GM23338 (cell line): ENCODE measurements at regions not wholly inside any gene's neighbourhood (a gene's known extent, or its start where the extent isn't known, plus 50 kb on each side); places are given as distances from the start of the nearest gene placed in this dataset.

Source experiments
- ATAC-seq: fragments of 200-7000 bp; cut with Tn5 transposase; 3 replicates; pipeline ENCODE4 v1.9.1; 2020
- DNase-seq: peaks from one replicate; pipeline ENCODE4 v3.0.0-alpha.2; 2015; ENCODE audit warnings: low spot score
- H2AFZ ChIP-seq: fragments of 200-600 bp; sonication (generic); 2 replicates; pipeline ENCODE4 v1.8.0; 2016; ENCODE audit warnings: antibody characterized with exemption, mild to moderate bottlenecking, moderate library complexity
- H3F3A ChIP-seq: fragments of 200-600 bp; sonication (generic); replicated peaks from 2 replicates; pipeline ENCODE4 v1.8.0; 2017; ENCODE audit warnings: antibody characterized with exemption, mixed run types, low read depth
- H3K27ac ChIP-seq: fragments of 200-600 bp; sonication (generic); 2 replicates; pipeline ENCODE4 v1.6.1; 2016; ENCODE audit warnings: low read depth
- H3K27me3 ChIP-seq: fragments of 200-600 bp; sonication (generic); 2 replicates; pipeline ENCODE4 v1.8.0; 2016; ENCODE audit warnings: mild to moderate bottlenecking, mixed run types, moderate library complexity; ENCODE audit not compliant: insufficient read depth
- H3K36me3 ChIP-seq: fragments of 200-600 bp; sonication (generic); 2 replicates; pipeline ENCODE4 v1.8.0; 2016; ENCODE audit warnings: mild to moderate bottlenecking; ENCODE audit not compliant: insufficient read depth
- H3K4me1 ChIP-seq: fragments of 200-600 bp; sonication (generic); 2 replicates; pipeline ENCODE4 v1.8.0; 2016; ENCODE audit warnings: mild to moderate bottlenecking, moderate library complexity; ENCODE audit not compliant: insufficient read depth
- H3K4me2 ChIP-seq: fragments of 200-600 bp; sonication (generic); 2 replicates; pipeline ENCODE4 v1.7.1; 2017; ENCODE audit warnings: mixed run types
- H3K4me3 ChIP-seq: fragments of 200-600 bp; sonication (generic); 2 replicates; pipeline ENCODE4 v1.6.1; 2016; ENCODE audit warnings: mixed run types
- H3K79me2 ChIP-seq: fragments of 200-600 bp; sonication (generic); replicated peaks from 2 replicates; pipeline ENCODE4 v1.8.0; 2017; ENCODE audit warnings: mild to moderate bottlenecking; ENCODE audit not compliant: insufficient read depth
- H3K9me2 ChIP-seq: fragments of 200-600 bp; sonication (generic); 2 replicates; pipeline ENCODE4 v1.8.0; 2017; ENCODE audit not compliant: insufficient read depth
- H4K20me1 ChIP-seq: fragments of 200-600 bp; sonication (generic); replicated peaks from 2 replicates; pipeline ENCODE4 v1.8.0; 2017; ENCODE audit warnings: mild to moderate bottlenecking; ENCODE audit not compliant: insufficient read depth
- H3K27ac Mint-ChIP-seq: 2 replicates; pipeline ENCODE4 v1.8.0; 2020; ENCODE audit warnings: inconsistent platforms, mild to moderate bottlenecking, moderate library complexity, mixed read lengths
- H3K27me3 Mint-ChIP-seq: 3 replicates; pipeline ENCODE4 v1.8.0; 2022; ENCODE audit warnings: low read depth, mild to moderate bottlenecking, moderate library complexity, mixed read lengths, inconsistent platforms; ENCODE audit not compliant: insufficient read depth, poor library complexity
- H3K36me3 Mint-ChIP-seq: 3 replicates; pipeline ENCODE4 v1.8.0; 2021; ENCODE audit warnings: low read depth, mild to moderate bottlenecking, inconsistent platforms, moderate library complexity, mixed read lengths
- H3K4me1 Mint-ChIP-seq: 3 replicates; pipeline ENCODE4 v1.8.0; 2020; ENCODE audit warnings: mild to moderate bottlenecking, inconsistent platforms, mixed read lengths
- H3K4me3 Mint-ChIP-seq: 3 replicates; pipeline ENCODE4 v1.8.0; 2021; ENCODE audit warnings: moderate library complexity, mild to moderate bottlenecking, inconsistent platforms, mixed read lengths
- H3K9me3 Mint-ChIP-seq: 3 replicates; pipeline ENCODE4 v1.8.0; 2020; ENCODE audit warnings: moderate library complexity, mild to moderate bottlenecking, inconsistent platforms, mixed read lengths
- ETS1 ChIP-seq: IDR thresholded peaks from 2 replicates; pipeline ENCODE4 v1.6.1; 2016; ENCODE audit warnings: antibody characterized with exemption
- EZH2phosphoT487 ChIP-seq: fragments of 200-600 bp; sonication (generic); IDR thresholded peaks from one replicate; pipeline ENCODE4 v1.8.1; 2018; ENCODE audit warnings: antibody characterized with exemption; ENCODE audit not compliant: unreplicated experiment
- NANOG ChIP-seq: IDR thresholded peaks from 2 replicates; pipeline ENCODE4 v1.6.1; 2016; ENCODE audit warnings: antibody characterized with exemption, borderline replicate concordance
- POLR2AphosphoS5 ChIP-seq: IDR thresholded peaks from 2 replicates; pipeline ENCODE4 v1.6.1; 2016; ENCODE audit warnings: antibody characterized with exemption, low read depth
- REST ChIP-seq: IDR thresholded peaks from one replicate; pipeline ENCODE4 v1.6.1; 2018; ENCODE audit warnings: antibody characterized with exemption; ENCODE audit not compliant: unreplicated experiment
- STAT1 ChIP-seq: IDR thresholded peaks from one replicate; pipeline ENCODE4 v1.6.1; 2016; ENCODE audit warnings: antibody characterized with exemption; ENCODE audit not compliant: unreplicated experiment

GRCh38 chr11:80916173-80916798, 1475.5 kb upstream of the TENM4 start:
- H3K9me3 Mint-ChIP-seq: no peaks in the 10 kb centered on the region
- Histone ChIP-seq H2AFZ (no peak overlapping the region), H3K4me1 (peaks cover 15% of the 10 kb centered on the region; the same call in 1 of the 2 replicates), H3K79me2 (no peaks in the 10 kb centered on the region), H3K4me2 (no peak overlapping the region), H3K27me3 (no peaks in the 10 kb centered on the region), H3K4me3 (no peak overlapping the region), H3K27ac (no peak overlapping the region), H3K9me2 (no peaks in the 10 kb centered on the region), H4K20me1 (no peaks in the 10 kb centered on the region), H3K36me3 (no peaks in the 10 kb centered on the region), H3F3A (no peaks in the 10 kb centered on the region)
- no peaks in the 10 kb centered on the region for H3K36me3 Mint-ChIP-seq
- H3K27me3 Mint-ChIP-seq: no peaks in the 10 kb centered on the region
- H3K27ac Mint-ChIP-seq: no peak overlapping the region
- peaks cover 15% of the 10 kb centered on the region for H3K4me1 Mint-ChIP-seq
- DNase-seq (no peak), ATAC-seq (no peak)
- no peak overlapping the region for H3K4me3 Mint-ChIP-seq
- TF ChIP-seq STAT1 (no peak), POLR2AphosphoS5 (no peak), NANOG (no peak)

DNA sequence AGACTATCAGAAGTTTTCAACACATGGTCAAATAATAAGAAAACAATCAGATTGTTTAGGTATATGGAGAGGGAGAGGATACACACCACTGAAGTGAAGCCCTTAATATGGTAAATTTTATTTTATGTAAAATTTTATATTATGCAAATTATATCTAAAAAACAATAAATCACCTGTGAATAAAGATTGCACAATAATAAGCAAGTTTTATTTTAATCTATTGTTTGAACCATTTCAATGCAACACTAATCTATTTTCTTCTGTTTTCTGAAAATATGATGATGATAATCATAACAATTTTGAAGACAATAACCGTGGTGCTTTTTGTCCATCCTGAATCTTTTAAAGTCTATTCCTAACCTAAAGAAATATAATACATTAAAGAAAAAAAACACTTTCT, 1473.5 kb upstream of the TENM4 start:
- H3K27ac Mint-ChIP-seq: no peak overlapping the region
- no peaks in the 10 kb centered on the region for H3K36me3 Mint-ChIP-seq
- Histone ChIP-seq H3K79me2 (no peaks in the 10 kb centered on the region), H3K36me3 (no peaks in the 10 kb centered on the region), H3K4me2 (no peak overlapping the region), H3K4me3 (no peak overlapping the region), H3K27me3 (no peaks in the 10 kb centered on the region), H3K9me2 (no peaks in the 10 kb centered on the region), H2AFZ (no peak overlapping the region), H3K27ac (no peak overlapping the region), H3K4me1 (peaks cover 15% of the 10 kb centered on the region; the same call in 1 of the 2 replicates), H3F3A (no peaks in the 10 kb centered on the region), H4K20me1 (no peaks in the 10 kb centered on the region)
- H3K4me3 Mint-ChIP-seq: no peak overlapping the region
- DNase-seq (no peak), ATAC-seq (no peak)
- peaks cover 15% of the 10 kb centered on the region for H3K4me1 Mint-ChIP-seq
- no peaks in the 10 kb centered on the region for H3K9me3 Mint-ChIP-seq
- TF ChIP-seq ETS1 (no peak), REST (no peak), EZH2phosphoT487 (no peak)
- no peaks in the 10 kb centered on the region for H3K27me3 Mint-ChIP-seq
